ENCODE measurements at regions not wholly inside any gene's neighbourhood (a gene's known extent, or its start where the extent isn't known, plus 50 kb on each side); places are given as distances from the start of the nearest gene placed in this dataset.

- DNase-seq (ENCODE audit: low spot score), result no peak
Observed at GRCh38 chr1:5597991-5598823, 394.0 kb downstream of the NPHP4 start.

GRCh38 chr1:5597171-5597850 is 394.9 kb downstream of the NPHP4 start:
- DNase-seq (ENCODE audit: low spot score), result no peak

- DNase-seq (ENCODE audit: low spot score), result no peak
Observed at GRCh38 chr1:5596651-5597050, 395.6 kb downstream of the NPHP4 start.

- no peak for DNase-seq (ENCODE audit: low spot score)
Observed at GRCh38 chr1:5595531-5596170, 396.6 kb downstream of the NPHP4 start.

GRCh38 chr1:5594056-5594956 is 397.9 kb downstream of the NPHP4 start:
- no peak for DNase-seq (ENCODE audit: low spot score)

- DNase-seq (ENCODE audit: low spot score), result no peak
Observed at GRCh38 chr1:5590717-5591116, 401.5 kb downstream of the NPHP4 start.

- no peak for DNase-seq (ENCODE audit: low spot score)
Observed at GRCh38 chr1:5586629-5587028, 405.6 kb downstream of the NPHP4 start.

GRCh38 chr1:5585256-5585655 is 407.0 kb downstream of the NPHP4 start:
- no peak for DNase-seq (ENCODE audit: low spot score)

GRCh38 chr1:5580926-5581325 is 411.3 kb downstream of the NPHP4 start:
- DNase-seq (ENCODE audit: low spot score), result no peak

- no peak for DNase-seq (ENCODE audit: low spot score)
Observed at GRCh38 chr1:5579966-5580365, 412.3 kb downstream of the NPHP4 start.

- no peak for DNase-seq (ENCODE audit: low spot score)
Observed at GRCh38 chr1:5578690-5579089, 413.5 kb downstream of the NPHP4 start.

GRCh38 chr1:5577255-5578040 is 414.8 kb downstream of the NPHP4 start:
- no peak for DNase-seq (ENCODE audit: low spot score)

GRCh38 chr1:5576673-5577065 is 415.6 kb downstream of the NPHP4 start:
- no peak for DNase-seq (ENCODE audit: low spot score)

GRCh38 chr1:5576011-5576672 is 416.1 kb downstream of the NPHP4 start:
- no peak for DNase-seq (ENCODE audit: low spot score)

- DNase-seq (ENCODE audit: low spot score), result no peak
Observed at GRCh38 chr1:5575396-5575940, 416.8 kb downstream of the NPHP4 start.

GRCh38 chr1:5574641-5575040 is 417.6 kb downstream of the NPHP4 start:
- DNase-seq (ENCODE audit: low spot score), result no peak

GRCh38 chr1:5572794-5573193 is 419.4 kb downstream of the NPHP4 start:
- DNase-seq (ENCODE audit: low spot score), result no peak

- DNase-seq (ENCODE audit: low spot score), result no peak
Observed at GRCh38 chr1:5571861-5572401, 420.3 kb downstream of the NPHP4 start.

- no peak for DNase-seq (ENCODE audit: low spot score)
Observed at GRCh38 chr1:5571438-5571837, 420.8 kb downstream of the NPHP4 start.

GRCh38 chr1:5570931-5571330 is 421.3 kb downstream of the NPHP4 start:
- DNase-seq (ENCODE audit: low spot score), result no peak

Measured in hematopoietic multipotent progenitor cell treated with erythropoietin and hydrocortisone succinate and interleukin-3 and kit ligand, for 17 days (in vitro differentiated cells).